BLaER1 (cell line): ENCODE measurements at regions not wholly inside any gene's neighbourhood (a gene's known extent, or its start where the extent isn't known, plus 50 kb on each side); places are given as distances from the start of the nearest gene placed in this dataset.

Experiments
- H3K27ac ChIP-seq: shearing (Covaris generic); formaldehyde crosslinking; 2 replicates; pipeline ENCODE4 v1.8.1; 2022
- H3K27me3 ChIP-seq: shearing (Covaris generic); formaldehyde crosslinking; 2 replicates; pipeline ENCODE4 v1.8.1; 2022
- H3K36me3 ChIP-seq: shearing (Covaris generic); formaldehyde crosslinking; 2 replicates; pipeline ENCODE4 v1.8.1; 2022
- H3K4me1 ChIP-seq: shearing (Covaris generic); formaldehyde crosslinking; 2 replicates; pipeline ENCODE4 v1.8.1; 2022
- H3K4me2 ChIP-seq: shearing (Covaris generic); formaldehyde crosslinking; 2 replicates; pipeline ENCODE4 v1.8.1; 2022
- H3K4me3 ChIP-seq: shearing (Covaris generic); formaldehyde crosslinking; 2 replicates; pipeline ENCODE4 v1.8.1; 2022
- H3K9ac ChIP-seq: shearing (Covaris generic); formaldehyde crosslinking; 2 replicates; pipeline ENCODE4 v1.8.1; 2022
- H3K9me3 ChIP-seq: shearing (Covaris generic); formaldehyde crosslinking; 2 replicates; pipeline ENCODE4 v1.8.1; 2022
- H4K20me1 ChIP-seq: shearing (Covaris generic); formaldehyde crosslinking; 2 replicates; pipeline ENCODE4 v1.8.1; 2022
- Cebpa-rat ChIP-seq: shearing (Covaris generic); IDR thresholded peaks from 2 replicates; pipeline ENCODE4 v1.8.1; 2022

DNA sequence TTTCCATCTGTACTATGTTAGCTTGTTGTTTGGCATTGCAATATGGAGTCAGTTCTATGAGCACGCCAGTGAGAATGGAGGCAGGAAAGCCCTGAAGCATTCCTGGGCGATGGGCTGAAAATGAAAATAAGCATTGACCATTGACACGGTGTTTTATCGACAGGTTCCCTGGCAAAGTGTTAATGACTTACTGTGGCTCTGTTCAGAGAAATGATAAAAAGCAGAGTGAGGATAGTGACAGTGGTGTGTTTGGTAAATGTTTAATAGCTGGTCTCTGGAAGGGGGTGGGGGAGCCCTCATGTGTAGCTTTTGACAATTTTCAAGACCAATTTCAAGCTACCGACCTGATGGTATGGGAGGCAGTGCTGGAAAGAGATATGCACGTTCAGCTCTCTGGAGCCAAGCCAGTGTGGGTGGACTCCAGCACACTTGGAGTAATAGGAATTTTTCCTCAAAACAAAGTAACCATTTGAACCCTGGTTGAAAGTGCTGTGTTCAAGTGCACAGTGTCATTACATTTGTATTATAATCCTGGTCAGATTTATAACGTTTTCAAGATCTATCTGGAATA lies 341.7 kb upstream of the ROBO2 start:
- no peaks in the 10 kb centered on the region for H3K27me3 ChIP-seq
- H3K9ac ChIP-seq, result no peak overlapping the region
- no peaks in the 10 kb centered on the region for H3K36me3 ChIP-seq
- no peak overlapping the region for H3K4me3 ChIP-seq
- H3K4me1 ChIP-seq, result peaks cover 11% of the 10 kb centered on the region
- TF ChIP-seq Cebpa-rat, result no peak
- H4K20me1 ChIP-seq, result no peaks in the 10 kb centered on the region
- H3K27ac ChIP-seq, result no peak overlapping the region
- H3K9me3 ChIP-seq, result no peaks in the 10 kb centered on the region
- H3K4me2 ChIP-seq, result no peak overlapping the region

DNA sequence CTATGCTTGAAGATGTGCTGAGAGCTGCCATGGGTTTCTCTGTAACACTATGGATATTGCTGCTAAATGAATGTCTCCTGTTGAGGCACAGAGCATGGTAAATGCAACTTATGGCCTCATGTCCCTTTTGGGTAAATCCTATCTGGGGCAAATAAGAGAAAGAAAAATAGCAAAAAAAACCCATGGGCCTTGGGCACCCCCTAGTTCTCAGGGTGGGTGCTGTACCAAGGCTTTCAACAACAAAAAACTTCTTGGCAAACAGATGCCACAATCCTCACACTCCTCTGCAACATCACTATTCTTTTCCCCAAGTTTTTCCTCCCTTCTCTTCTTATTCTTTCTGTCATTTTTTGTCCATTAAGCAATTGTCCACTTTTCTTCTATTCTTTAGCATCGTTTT lies 340.1 kb upstream of the ROBO2 start:
- H3K27ac ChIP-seq, result no peak overlapping the region
- no peak overlapping the region for H3K4me2 ChIP-seq
- no peak overlapping the region for H3K4me3 ChIP-seq
- H3K9ac ChIP-seq, result no peak overlapping the region
- TF ChIP-seq Cebpa-rat, result no peak
- H3K36me3 ChIP-seq, result no peaks in the 10 kb centered on the region
- no peaks in the 10 kb centered on the region for H3K9me3 ChIP-seq
- H3K4me1 ChIP-seq, result no peaks in the 10 kb centered on the region
- H3K27me3 ChIP-seq, result no peaks in the 10 kb centered on the region
- H4K20me1 ChIP-seq, result no peaks in the 10 kb centered on the region

DNA sequence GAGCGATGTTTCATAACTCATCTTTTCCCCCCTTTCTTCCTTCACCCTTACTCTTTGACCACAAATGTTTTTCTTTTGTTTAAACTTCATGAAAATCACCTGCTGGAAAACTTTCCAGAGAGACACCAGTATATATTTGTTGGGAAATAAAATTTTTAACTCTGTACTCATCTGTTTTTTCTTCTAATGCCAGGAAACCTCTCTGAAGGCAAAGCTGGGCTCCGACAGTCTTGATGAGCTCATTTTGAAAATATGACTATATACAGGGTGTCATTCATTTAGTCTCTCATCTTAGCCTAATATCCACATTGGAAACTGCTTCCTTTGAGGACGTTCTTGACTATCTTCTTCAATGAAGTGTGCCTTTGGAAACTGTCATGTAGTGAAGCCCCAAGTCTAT lies 339.6 kb upstream of the ROBO2 start:
- Histone ChIP-seq H3K9me3 (no peaks in the 10 kb centered on the region), H3K4me1 (no peaks in the 10 kb centered on the region), H3K4me2 (no peak overlapping the region), H3K27ac (no peak overlapping the region), H3K36me3 (no peaks in the 10 kb centered on the region), H3K4me3 (no peak overlapping the region), H3K27me3 (no peaks in the 10 kb centered on the region), H3K9ac (no peak overlapping the region), H4K20me1 (no peaks in the 10 kb centered on the region)
- no peak for TF ChIP-seq Cebpa-rat

DNA sequence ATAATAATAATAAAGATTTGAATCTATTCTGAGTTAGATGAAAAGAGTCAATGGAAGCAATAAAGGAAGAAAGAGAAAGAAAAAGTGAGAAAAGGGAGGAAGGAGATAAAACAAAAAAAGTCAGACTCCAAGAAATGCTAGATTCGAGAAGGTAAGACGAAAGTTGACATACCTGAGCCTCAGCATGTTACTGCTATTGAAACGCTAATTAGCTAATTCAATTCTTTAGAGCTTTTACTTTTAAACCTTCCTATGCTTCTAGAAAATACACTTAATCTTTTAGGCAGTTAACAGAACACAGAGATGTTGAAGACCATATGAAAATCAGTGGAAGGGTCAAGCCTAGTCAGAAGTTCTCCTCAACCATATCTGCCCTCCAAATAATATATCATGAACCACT lies 337.2 kb upstream of the ROBO2 start:
- Histone ChIP-seq H3K9ac (no peak overlapping the region), H3K9me3 (no peaks in the 10 kb centered on the region), H3K4me2 (no peak overlapping the region), H3K4me3 (no peak overlapping the region), H3K36me3 (no peaks in the 10 kb centered on the region), H3K4me1 (no peaks in the 10 kb centered on the region), H4K20me1 (no peaks in the 10 kb centered on the region), H3K27ac (no peak overlapping the region), H3K27me3 (no peaks in the 10 kb centered on the region)
- no peak for TF ChIP-seq Cebpa-rat

DNA sequence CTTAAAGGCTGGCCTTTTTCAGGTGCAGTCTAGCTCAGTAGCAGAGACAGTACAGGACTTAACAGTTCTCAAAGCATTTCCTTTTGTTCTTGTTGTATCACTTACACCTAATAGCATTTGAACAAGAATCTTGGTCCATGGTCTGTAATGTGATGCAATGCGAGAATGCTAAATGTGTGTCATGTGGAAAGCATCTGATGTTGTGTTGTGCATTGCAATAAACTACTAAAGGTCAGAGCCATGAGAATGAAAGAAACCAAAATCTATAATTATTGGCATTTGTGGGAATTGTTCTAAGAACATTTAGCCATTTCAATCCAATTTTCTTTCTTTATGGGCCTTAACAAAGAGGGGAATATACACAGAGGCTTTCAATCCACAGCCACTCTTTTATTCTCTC lies 324.5 kb upstream of the ROBO2 start:
- no peak overlapping the region for H3K9ac ChIP-seq
- H3K27me3 ChIP-seq, result no peaks in the 10 kb centered on the region
- no peaks in the 10 kb centered on the region for H3K4me1 ChIP-seq
- no peaks in the 10 kb centered on the region for H3K36me3 ChIP-seq
- H3K4me3 ChIP-seq, result no peak overlapping the region
- H3K4me2 ChIP-seq, result no peak overlapping the region
- no peaks in the 10 kb centered on the region for H4K20me1 ChIP-seq
- no peak for TF ChIP-seq Cebpa-rat
- H3K9me3 ChIP-seq, result no peaks in the 10 kb centered on the region
- H3K27ac ChIP-seq, result no peak overlapping the region

DNA sequence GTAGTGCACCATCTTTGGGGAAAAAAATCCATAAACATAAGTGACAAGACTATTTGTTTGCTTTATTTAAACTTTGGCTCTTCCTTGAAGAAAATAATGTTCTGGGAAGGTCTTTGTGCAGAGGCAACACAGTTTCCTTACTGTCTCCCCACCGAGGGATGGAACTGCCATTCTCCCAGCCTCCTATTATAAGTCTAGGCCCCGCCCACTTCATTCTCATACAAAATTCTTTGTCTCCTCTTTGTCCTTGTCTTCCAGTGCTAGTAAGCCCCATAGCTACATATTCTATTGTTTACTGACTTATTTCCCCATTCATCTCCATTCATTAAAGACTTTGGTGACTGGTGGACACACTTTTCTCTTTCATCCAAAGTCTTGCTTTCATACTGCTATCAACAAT lies 316.5 kb upstream of the ROBO2 start:
- no peak overlapping the region for H3K27ac ChIP-seq
- no peak overlapping the region for H3K9ac ChIP-seq
- H3K27me3 ChIP-seq, result no peaks in the 10 kb centered on the region
- no peaks in the 10 kb centered on the region for H3K9me3 ChIP-seq
- no peaks in the 10 kb centered on the region for H4K20me1 ChIP-seq
- H3K4me1 ChIP-seq, result no peaks in the 10 kb centered on the region
- H3K4me3 ChIP-seq, result no peak overlapping the region
- no peaks in the 10 kb centered on the region for H3K36me3 ChIP-seq
- no peak for TF ChIP-seq Cebpa-rat
- H3K4me2 ChIP-seq, result no peak overlapping the region

DNA sequence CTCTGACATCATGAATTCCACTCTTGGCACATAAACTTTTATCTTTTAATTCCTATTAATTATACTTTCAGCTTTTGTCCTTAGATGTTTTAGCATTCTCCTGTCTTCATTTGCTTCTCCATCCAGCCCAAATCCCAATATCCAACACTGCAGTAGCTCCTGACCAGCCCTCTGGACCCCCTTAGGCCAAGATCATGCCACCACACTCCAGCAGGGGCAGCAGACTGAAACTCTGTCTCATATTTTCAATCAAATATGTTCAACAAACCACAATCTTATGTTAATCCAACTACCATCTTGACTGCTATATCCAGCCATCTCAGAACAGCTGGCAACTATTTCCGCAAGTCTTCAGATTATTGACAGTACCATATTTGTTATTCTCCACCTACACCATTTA lies 315.8 kb upstream of the ROBO2 start:
- H3K4me3 ChIP-seq, result no peak overlapping the region
- H3K9me3 ChIP-seq, result no peaks in the 10 kb centered on the region
- no peaks in the 10 kb centered on the region for H4K20me1 ChIP-seq
- H3K36me3 ChIP-seq, result no peaks in the 10 kb centered on the region
- H3K27me3 ChIP-seq, result no peaks in the 10 kb centered on the region
- TF ChIP-seq Cebpa-rat, result no peak
- H3K4me2 ChIP-seq, result no peak overlapping the region
- H3K27ac ChIP-seq, result no peak overlapping the region
- H3K9ac ChIP-seq, result no peak overlapping the region
- H3K4me1 ChIP-seq, result no peaks in the 10 kb centered on the region

DNA sequence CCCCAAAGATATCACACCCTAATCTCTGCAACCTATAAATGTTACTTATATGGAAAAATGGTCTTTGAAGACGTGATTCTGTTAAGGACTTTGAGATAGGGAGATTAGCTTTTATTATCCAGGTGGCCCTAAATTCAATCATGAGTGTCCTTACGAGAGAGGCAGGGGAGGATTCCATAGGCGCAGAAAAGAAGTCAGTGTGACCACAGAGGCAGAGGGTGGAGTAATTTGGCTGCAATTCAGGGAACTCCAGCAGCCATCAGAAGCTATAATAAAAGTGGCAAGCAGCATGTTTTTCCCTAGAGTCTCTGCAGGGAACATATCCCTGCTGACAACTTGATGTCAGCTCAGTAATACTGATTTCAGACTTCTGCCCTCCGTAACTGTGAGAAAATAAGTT lies 315.2 kb upstream of the ROBO2 start:
- Histone ChIP-seq H3K36me3 (no peaks in the 10 kb centered on the region), H3K9ac (no peak overlapping the region), H3K9me3 (no peaks in the 10 kb centered on the region), H4K20me1 (no peaks in the 10 kb centered on the region), H3K27ac (no peak overlapping the region), H3K27me3 (no peaks in the 10 kb centered on the region), H3K4me2 (no peak overlapping the region), H3K4me3 (no peak overlapping the region), H3K4me1 (no peaks in the 10 kb centered on the region)
- TF ChIP-seq Cebpa-rat, result no peak

DNA sequence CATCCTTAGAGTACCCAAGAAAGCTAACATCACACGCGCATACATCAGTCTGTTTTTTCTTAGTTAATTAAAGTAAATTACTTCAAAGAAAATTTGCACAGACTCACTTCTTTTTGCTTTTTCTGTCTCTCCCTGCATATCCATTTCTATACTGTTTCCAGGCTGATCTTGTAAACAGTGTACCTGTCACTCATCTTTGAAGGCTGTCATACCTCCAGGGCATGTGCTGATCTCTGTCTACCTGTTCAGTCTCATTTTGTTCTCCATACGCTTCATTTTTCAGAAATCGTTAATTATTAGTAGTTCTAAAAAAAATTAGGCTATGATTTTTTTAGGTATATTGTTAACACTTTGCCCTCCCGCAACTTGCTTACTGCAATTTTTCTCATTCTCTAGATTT lies 313.9 kb upstream of the ROBO2 start:
- Histone ChIP-seq H4K20me1 (no peaks in the 10 kb centered on the region), H3K4me1 (no peaks in the 10 kb centered on the region), H3K36me3 (no peaks in the 10 kb centered on the region), H3K9me3 (no peaks in the 10 kb centered on the region), H3K27me3 (no peaks in the 10 kb centered on the region), H3K4me3 (no peak overlapping the region), H3K27ac (no peak overlapping the region), H3K9ac (no peak overlapping the region), H3K4me2 (no peak overlapping the region)
- TF ChIP-seq Cebpa-rat, result no peak

DNA sequence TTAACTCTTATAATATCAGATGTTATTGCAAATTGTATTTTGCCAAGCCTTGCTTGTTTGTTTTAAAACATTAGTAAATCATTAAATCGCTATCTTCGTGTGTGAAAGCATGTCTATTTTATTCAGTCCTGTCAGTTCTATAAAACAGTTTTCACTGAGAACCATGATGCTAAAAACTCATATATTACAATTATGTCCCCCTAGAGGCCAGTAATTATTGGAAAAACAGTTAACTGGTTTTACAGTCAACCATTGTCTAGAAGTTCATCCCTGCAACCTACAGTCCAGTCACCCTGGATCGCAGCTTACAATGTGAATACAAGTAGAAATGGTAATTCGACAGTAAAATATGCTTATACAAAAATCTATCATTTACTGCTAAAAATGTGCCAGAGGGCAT lies 311.5 kb upstream of the ROBO2 start:
- no peak overlapping the region for H3K4me3 ChIP-seq
- H3K27me3 ChIP-seq, result no peaks in the 10 kb centered on the region
- TF ChIP-seq Cebpa-rat, result no peak
- no peaks in the 10 kb centered on the region for H4K20me1 ChIP-seq
- H3K4me1 ChIP-seq, result no peaks in the 10 kb centered on the region
- H3K4me2 ChIP-seq, result no peak overlapping the region
- H3K9ac ChIP-seq, result no peak overlapping the region
- H3K27ac ChIP-seq, result no peak overlapping the region
- H3K36me3 ChIP-seq, result no peaks in the 10 kb centered on the region
- no peaks in the 10 kb centered on the region for H3K9me3 ChIP-seq

DNA sequence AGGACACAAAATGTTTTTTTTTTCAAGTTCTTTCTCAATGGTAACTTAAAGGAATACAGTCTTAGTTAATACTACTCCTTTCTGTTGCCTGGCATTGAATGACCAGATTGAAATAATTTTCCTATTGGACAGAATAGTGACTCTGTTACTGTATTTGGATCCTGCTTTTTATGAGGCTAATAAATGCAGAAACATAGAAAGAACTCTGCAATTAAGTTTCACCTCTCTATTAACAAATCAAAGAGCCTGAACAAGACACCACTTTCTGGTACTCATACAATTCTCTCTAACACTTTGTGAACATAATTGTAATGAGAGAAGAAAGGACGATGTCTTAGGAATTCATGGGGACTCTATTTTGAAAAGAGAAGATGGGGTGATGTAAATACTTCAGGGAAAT lies 308.4 kb upstream of the ROBO2 start:
- Histone ChIP-seq H3K9ac (no peak overlapping the region), H3K4me2 (no peak overlapping the region), H3K27ac (no peak overlapping the region), H3K4me3 (no peak overlapping the region), H3K27me3 (no peaks in the 10 kb centered on the region), H3K36me3 (no peaks in the 10 kb centered on the region), H3K9me3 (no peaks in the 10 kb centered on the region), H4K20me1 (no peaks in the 10 kb centered on the region), H3K4me1 (no peaks in the 10 kb centered on the region)
- TF ChIP-seq Cebpa-rat, result no peak
